ENCODE measurements at regions not wholly inside any gene's neighbourhood (a gene's known extent, or its start where the extent isn't known, plus 50 kb on each side); places are given as distances from the start of the nearest gene placed in this dataset.

- ChIA-PET POLR2A (no interaction called here), CTCF (no interaction called here)
- H3K36me3 ChIP-seq (ENCODE audit: control insufficient read depth, insufficient read depth, low read length), result no peaks in the 10 kb centered on the region
- TF ChIP-seq, protein P1, sequence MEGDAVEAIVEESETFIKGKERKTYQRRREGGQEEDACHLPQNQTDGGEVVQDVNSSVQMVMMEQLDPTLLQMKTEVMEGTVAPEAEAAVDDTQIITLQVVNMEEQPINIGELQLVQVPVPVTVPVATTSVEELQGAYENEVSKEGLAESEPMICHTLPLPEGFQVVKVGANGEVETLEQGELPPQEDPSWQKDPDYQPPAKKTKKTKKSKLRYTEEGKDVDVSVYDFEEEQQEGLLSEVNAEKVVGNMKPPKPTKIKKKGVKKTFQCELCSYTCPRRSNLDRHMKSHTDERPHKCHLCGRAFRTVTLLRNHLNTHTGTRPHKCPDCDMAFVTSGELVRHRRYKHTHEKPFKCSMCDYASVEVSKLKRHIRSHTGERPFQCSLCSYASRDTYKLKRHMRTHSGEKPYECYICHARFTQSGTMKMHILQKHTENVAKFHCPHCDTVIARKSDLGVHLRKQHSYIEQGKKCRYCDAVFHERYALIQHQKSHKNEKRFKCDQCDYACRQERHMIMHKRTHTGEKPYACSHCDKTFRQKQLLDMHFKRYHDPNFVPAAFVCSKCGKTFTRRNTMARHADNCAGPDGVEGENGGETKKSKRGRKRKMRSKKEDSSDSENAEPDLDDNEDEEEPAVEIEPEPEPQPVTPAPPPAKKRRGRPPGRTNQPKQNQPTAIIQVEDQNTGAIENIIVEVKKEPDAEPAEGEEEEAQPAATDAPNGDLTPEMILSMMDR (IDR thresholded peaks at IDR 0.05; ENCODE audit: insufficient read depth, low read depth, low read length), result no peak
- DNase-seq (ENCODE audit: low read depth), result no peak
- no peak overlapping the region for H3K4me3 ChIP-seq (ENCODE audit: low read depth, low read length)
- no peaks in the 10 kb centered on the region for H3K27me3 ChIP-seq (ENCODE audit: control insufficient read depth, insufficient read depth, low read length)
Observed at GRCh38 chr3:68256635-68257223, 602.3 kb upstream of the SUCLG2 start.

- CTCF ChIA-PET, result no interaction called here
- DNase-seq (ENCODE audit: low read depth), result no peak
- TF ChIP-seq, protein P1 (IDR thresholded peaks at IDR 0.05; ENCODE audit: insufficient read depth, low read depth, low read length), result no peak
Observed at GRCh38 chr3:68249265-68249664, 594.9 kb upstream of the SUCLG2 start.

GRCh38 chr3:68242606-68243005 is 588.2 kb upstream of the SUCLG2 start:
- CTCF ChIA-PET, result no interaction called here
- no peak for DNase-seq (ENCODE audit: low read depth)
- TF ChIP-seq, protein P1 (IDR thresholded peaks at IDR 0.05; ENCODE audit: insufficient read depth, low read depth, low read length), result no peak
- POLR2A ChIA-PET, result no interaction called here
- Histone ChIP-seq H3K4me3 (ENCODE audit: low read depth, low read length) (no peak overlapping the region), H3K36me3 (ENCODE audit: control insufficient read depth, insufficient read depth, low read length) (no peaks in the 10 kb centered on the region), H3K27me3 (ENCODE audit: control insufficient read depth, insufficient read depth, low read length) (no peaks in the 10 kb centered on the region)

More at GRCh38 chr3:68249265-68249664, 594.9 kb upstream of the SUCLG2 start:
- Histone ChIP-seq H3K4me3 (ENCODE audit: low read depth, low read length) (no peak overlapping the region), H3K27me3 (ENCODE audit: control insufficient read depth, insufficient read depth, low read length) (no peaks in the 10 kb centered on the region), H3K36me3 (ENCODE audit: control insufficient read depth, insufficient read depth, low read length) (no peaks in the 10 kb centered on the region)
- POLR2A ChIA-PET, result no interaction called here

- no peak overlapping the region for H3K4me3 ChIP-seq (ENCODE audit: low read depth, low read length)
- POLR2A ChIA-PET, result no interaction called here
- DNase-seq (ENCODE audit: low read depth), result no peak
- H3K27me3 ChIP-seq (ENCODE audit: control insufficient read depth, insufficient read depth, low read length), result no peaks in the 10 kb centered on the region
- TF ChIP-seq, protein P1 (IDR thresholded peaks at IDR 0.05; ENCODE audit: insufficient read depth, low read depth, low read length), result no peak
- CTCF ChIA-PET, result no interaction called here
- H3K36me3 ChIP-seq (ENCODE audit: control insufficient read depth, insufficient read depth, low read length), result no peaks in the 10 kb centered on the region
Observed at GRCh38 chr3:68239542-68239941, 585.1 kb upstream of the SUCLG2 start.

- ChIA-PET POLR2A (no interaction called here), CTCF (no interaction called here)
- no peak for DNase-seq (ENCODE audit: low read depth)
- H3K4me3 ChIP-seq (ENCODE audit: low read depth, low read length), result no peak overlapping the region
- TF ChIP-seq, protein P1 (IDR thresholded peaks at IDR 0.05; ENCODE audit: insufficient read depth, low read depth, low read length), result no peak
- no peaks in the 10 kb centered on the region for H3K27me3 ChIP-seq (ENCODE audit: control insufficient read depth, insufficient read depth, low read length)
- H3K36me3 ChIP-seq (ENCODE audit: control insufficient read depth, insufficient read depth, low read length), result no peaks in the 10 kb centered on the region
Observed at GRCh38 chr3:68234076-68234780, 579.8 kb upstream of the SUCLG2 start.
